Neural cell (in vitro differentiated cells): ENCODE measurements at regions not wholly inside any gene's neighbourhood (a gene's known extent, or its start where the extent isn't known, plus 50 kb on each side); places are given as distances from the start of the nearest gene placed in this dataset.

Experiments
- H2AFZ ChIP-seq: fragments of 200-600, 300-800 bp; sonication (generic), shearing (Covaris generic); 2 replicates; pipeline ENCODE4 v1.6.0; 2014; ENCODE audit warnings: low read depth, mild to moderate bottlenecking, antibody characterized with exemption, low read length, moderate library complexity
- H3F3A ChIP-seq: fragments of 200-600 bp; shearing (Covaris generic); 2 replicates; pipeline ENCODE4 v1.6.1; 2016; ENCODE audit warnings: mild to moderate bottlenecking, moderate library complexity, mixed read lengths, antibody characterized with exemption, low read length; ENCODE audit not compliant: insufficient read depth, poor library complexity, severe bottlenecking
- H3K27ac ChIP-seq: fragments of 200-600, 300-800 bp; sonication (generic), shearing (Covaris generic); 2 replicates; pipeline ENCODE4 v1.5.1; 2014; ENCODE audit warnings: mild to moderate bottlenecking, low read length, moderate library complexity
- H3K27me3 ChIP-seq: fragments of 300-800, 200-600 bp; sonication (generic), shearing (Covaris generic); 2 replicates; pipeline ENCODE4 v1.6.0; 2014; ENCODE audit warnings: mild to moderate bottlenecking, low read depth, low read length, moderate library complexity; ENCODE audit not compliant: insufficient read depth
- H3K36me3 ChIP-seq: fragments of 300-800, 200-600 bp; sonication (generic), shearing (Covaris generic); 2 replicates; pipeline ENCODE4 v1.5.1; 2014; ENCODE audit warnings: mild to moderate bottlenecking, antibody characterized with exemption, low read length, moderate library complexity; ENCODE audit not compliant: insufficient read depth
- H3K4me2 ChIP-seq: fragments of 300-800, 200-600 bp; sonication (generic), shearing (Covaris generic); 2 replicates; pipeline ENCODE4 v1.6.0; 2014; ENCODE audit warnings: mild to moderate bottlenecking, low read length
- H3K4me3 ChIP-seq: fragments of 300-800, 200-600 bp; sonication (generic), shearing (Covaris generic); 2 replicates; pipeline ENCODE4 v1.5.1; 2014; ENCODE audit warnings: mild to moderate bottlenecking, low read length, moderate library complexity
- H3K79me2 ChIP-seq: fragments of 200-600 bp; shearing (Covaris generic); replicated peaks from 2 replicates; pipeline ENCODE4 v1.6.0; 2014; ENCODE audit warnings: mild to moderate bottlenecking, low read length, moderate library complexity; ENCODE audit not compliant: insufficient read depth
- H3K9ac ChIP-seq: fragments of 300-800, 200-600 bp; sonication (generic), shearing (Covaris generic); 2 replicates; pipeline ENCODE4 v1.6.1; 2016; ENCODE audit warnings: mild to moderate bottlenecking, low read length, mixed read lengths
- H3K9me2 ChIP-seq: fragments of 200-600 bp; shearing (Covaris generic); 2 replicates; pipeline ENCODE4 v1.6.1; 2016; ENCODE audit warnings: mild to moderate bottlenecking, low read length, mixed read lengths; ENCODE audit not compliant: insufficient read depth
- H3K9me3 ChIP-seq: fragments of 200-600, 300-800 bp; sonication (generic), shearing (Covaris generic); 2 replicates; pipeline ENCODE4 v1.6.1; 2016; ENCODE audit warnings: mild to moderate bottlenecking, mixed run types, low read length, moderate library complexity, mixed read lengths
- H4K20me1 ChIP-seq: fragments of 200-600 bp; shearing (Covaris generic); 2 replicates; pipeline ENCODE4 v1.6.1; 2016; ENCODE audit warnings: mild to moderate bottlenecking, mixed run types; ENCODE audit not compliant: insufficient read depth
- EP300 ChIP-seq: fragments of 450-650 bp; conservative IDR thresholded peaks from 2 replicates; pipeline ENCODE4 v1.6.1; 2014; ENCODE audit warnings: antibody characterized with exemption, mild to moderate bottlenecking, moderate library complexity; ENCODE audit not compliant: poor library complexity, severe bottlenecking
- EZH2 ChIP-seq: fragments of 200-600, 300-800 bp; shearing (Covaris generic), sonication (generic); IDR thresholded peaks from 2 replicates; pipeline ENCODE4 v1.6.1; 2014; ENCODE audit warnings: antibody characterized with exemption, low read length, borderline replicate concordance, mild to moderate bottlenecking; ENCODE audit not compliant: insufficient read depth, poor library complexity, severe bottlenecking
- MXI1 ChIP-seq: fragments of 450-650 bp; conservative IDR thresholded peaks from 2 replicates; pipeline ENCODE4 v1.6.1; 2014; ENCODE audit warnings: antibody characterized with exemption, mild to moderate bottlenecking; ENCODE audit not compliant: poor library complexity, severe bottlenecking
- POLR2AphosphoS5 ChIP-seq: IDR thresholded peaks from 2 replicates; pipeline ENCODE4 v1.6.1; 2012
- RAD21 ChIP-seq: fragments of 450-650 bp; conservative IDR thresholded peaks from 2 replicates; pipeline ENCODE4 v1.6.1; 2014; ENCODE audit warnings: antibody characterized with exemption, mild to moderate bottlenecking, moderate library complexity
- SMC3 ChIP-seq: fragments of 450-650 bp; conservative IDR thresholded peaks from 2 replicates; pipeline ENCODE4 v1.6.1; 2014; ENCODE audit warnings: antibody characterized with exemption, mild to moderate bottlenecking, moderate library complexity; ENCODE audit not compliant: poor library complexity
- TAF1 ChIP-seq: IDR thresholded peaks from 2 replicates; pipeline ENCODE4 v1.6.1; 2012; ENCODE audit warnings: low read depth
- TF ChIP-seq, protein P1 (sequence below): fragments of 450-650 bp; IDR thresholded peaks from 2 replicates; pipeline ENCODE4 v1.5.1; 2014; ENCODE audit warnings: antibody characterized with exemption, mild to moderate bottlenecking, moderate library complexity; ENCODE audit not compliant: poor library complexity, severe bottlenecking
- TF ChIP-seq, protein P2 (sequence below): IDR thresholded peaks from 2 replicates; pipeline ENCODE4 v1.6.1; 2012; ENCODE audit warnings: borderline replicate concordance

GRCh38 chr21:38988509-38989378, 183.0 kb downstream of the ETS2 start:
- Histone ChIP-seq H3K27me3 (no peaks in the 10 kb centered on the region), H3K4me2 (no peak overlapping the region), H2AFZ (no peak overlapping the region), H4K20me1 (no peaks in the 10 kb centered on the region), H3K9me3 (no peaks in the 10 kb centered on the region), H3K4me3 (no peak overlapping the region), H3F3A (no peaks in the 10 kb centered on the region), H3K27ac (no peak overlapping the region), H3K9ac (no peak overlapping the region), H3K9me2 (no peaks in the 10 kb centered on the region), H3K36me3 (no peaks in the 10 kb centered on the region), H3K79me2 (no peaks in the 10 kb centered on the region)
- TF ChIP-seq SMC3, result no peak
- TF ChIP-seq, protein P1, sequence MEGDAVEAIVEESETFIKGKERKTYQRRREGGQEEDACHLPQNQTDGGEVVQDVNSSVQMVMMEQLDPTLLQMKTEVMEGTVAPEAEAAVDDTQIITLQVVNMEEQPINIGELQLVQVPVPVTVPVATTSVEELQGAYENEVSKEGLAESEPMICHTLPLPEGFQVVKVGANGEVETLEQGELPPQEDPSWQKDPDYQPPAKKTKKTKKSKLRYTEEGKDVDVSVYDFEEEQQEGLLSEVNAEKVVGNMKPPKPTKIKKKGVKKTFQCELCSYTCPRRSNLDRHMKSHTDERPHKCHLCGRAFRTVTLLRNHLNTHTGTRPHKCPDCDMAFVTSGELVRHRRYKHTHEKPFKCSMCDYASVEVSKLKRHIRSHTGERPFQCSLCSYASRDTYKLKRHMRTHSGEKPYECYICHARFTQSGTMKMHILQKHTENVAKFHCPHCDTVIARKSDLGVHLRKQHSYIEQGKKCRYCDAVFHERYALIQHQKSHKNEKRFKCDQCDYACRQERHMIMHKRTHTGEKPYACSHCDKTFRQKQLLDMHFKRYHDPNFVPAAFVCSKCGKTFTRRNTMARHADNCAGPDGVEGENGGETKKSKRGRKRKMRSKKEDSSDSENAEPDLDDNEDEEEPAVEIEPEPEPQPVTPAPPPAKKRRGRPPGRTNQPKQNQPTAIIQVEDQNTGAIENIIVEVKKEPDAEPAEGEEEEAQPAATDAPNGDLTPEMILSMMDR, result no peak
- no peak for TF ChIP-seq TAF1

DNA sequence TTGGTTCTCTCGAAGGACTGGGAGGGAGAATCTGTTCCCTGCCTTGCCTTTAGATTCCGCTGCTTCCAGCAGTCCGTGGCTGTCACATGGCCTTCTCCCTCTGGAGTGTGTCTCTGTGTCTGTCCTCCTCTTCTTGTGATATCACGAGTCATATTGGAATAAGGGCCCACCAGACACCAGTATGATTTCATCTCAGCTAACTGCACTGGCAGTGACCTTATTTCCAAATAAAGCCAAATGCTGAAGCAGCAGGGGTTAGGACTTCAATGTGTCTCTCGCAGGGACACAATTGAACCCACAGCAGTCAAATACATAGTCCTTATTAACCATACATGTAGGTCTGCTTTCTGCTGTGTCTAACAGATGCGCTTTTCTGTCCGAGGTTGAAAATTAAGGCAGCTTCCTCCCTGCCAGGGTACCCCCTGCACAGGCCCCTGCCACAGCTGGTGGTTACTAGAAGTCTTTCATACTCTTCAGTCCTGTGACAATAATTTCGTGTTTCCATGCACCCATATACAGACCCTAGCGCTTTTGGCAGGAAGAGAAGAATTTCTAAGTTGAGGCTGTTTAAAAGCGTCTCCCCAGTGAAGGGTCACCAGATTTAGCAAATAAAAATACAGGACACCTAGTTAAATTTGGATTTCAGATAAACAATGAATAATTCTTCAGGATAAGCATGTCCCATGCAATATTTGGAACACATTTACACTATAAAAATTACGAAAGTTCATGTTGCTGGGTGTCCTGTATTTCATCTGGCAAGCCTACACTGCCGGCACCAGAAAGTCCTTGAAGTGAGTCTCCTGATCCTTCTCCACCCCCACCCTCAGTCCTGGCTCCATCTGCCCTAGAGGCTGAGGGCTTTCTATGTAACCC, 182.1 kb downstream of the ETS2 start:
- no peak overlapping the region for H3K27ac ChIP-seq
- H3K79me2 ChIP-seq, result no peaks in the 10 kb centered on the region
- H2AFZ ChIP-seq, result no peak overlapping the region
- no peaks in the 10 kb centered on the region for H3F3A ChIP-seq
- H3K36me3 ChIP-seq, result no peaks in the 10 kb centered on the region
- TF ChIP-seq SMC3 (no peak), EP300 (no peak), RAD21 (no peak), POLR2AphosphoS5 (no peak), MXI1 (no peak), EZH2 (no peak), TAF1 (no peak)
- TF ChIP-seq, protein P1, result no peak
- TF ChIP-seq, protein P2, sequence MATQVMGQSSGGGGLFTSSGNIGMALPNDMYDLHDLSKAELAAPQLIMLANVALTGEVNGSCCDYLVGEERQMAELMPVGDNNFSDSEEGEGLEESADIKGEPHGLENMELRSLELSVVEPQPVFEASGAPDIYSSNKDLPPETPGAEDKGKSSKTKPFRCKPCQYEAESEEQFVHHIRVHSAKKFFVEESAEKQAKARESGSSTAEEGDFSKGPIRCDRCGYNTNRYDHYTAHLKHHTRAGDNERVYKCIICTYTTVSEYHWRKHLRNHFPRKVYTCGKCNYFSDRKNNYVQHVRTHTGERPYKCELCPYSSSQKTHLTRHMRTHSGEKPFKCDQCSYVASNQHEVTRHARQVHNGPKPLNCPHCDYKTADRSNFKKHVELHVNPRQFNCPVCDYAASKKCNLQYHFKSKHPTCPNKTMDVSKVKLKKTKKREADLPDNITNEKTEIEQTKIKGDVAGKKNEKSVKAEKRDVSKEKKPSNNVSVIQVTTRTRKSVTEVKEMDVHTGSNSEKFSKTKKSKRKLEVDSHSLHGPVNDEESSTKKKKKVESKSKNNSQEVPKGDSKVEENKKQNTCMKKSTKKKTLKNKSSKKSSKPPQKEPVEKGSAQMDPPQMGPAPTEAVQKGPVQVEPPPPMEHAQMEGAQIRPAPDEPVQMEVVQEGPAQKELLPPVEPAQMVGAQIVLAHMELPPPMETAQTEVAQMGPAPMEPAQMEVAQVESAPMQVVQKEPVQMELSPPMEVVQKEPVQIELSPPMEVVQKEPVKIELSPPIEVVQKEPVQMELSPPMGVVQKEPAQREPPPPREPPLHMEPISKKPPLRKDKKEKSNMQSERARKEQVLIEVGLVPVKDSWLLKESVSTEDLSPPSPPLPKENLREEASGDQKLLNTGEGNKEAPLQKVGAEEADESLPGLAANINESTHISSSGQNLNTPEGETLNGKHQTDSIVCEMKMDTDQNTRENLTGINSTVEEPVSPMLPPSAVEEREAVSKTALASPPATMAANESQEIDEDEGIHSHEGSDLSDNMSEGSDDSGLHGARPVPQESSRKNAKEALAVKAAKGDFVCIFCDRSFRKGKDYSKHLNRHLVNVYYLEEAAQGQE, result no peak
- no peaks in the 10 kb centered on the region for H3K9me3 ChIP-seq
- H3K4me2 ChIP-seq, result no peak overlapping the region
- no peak overlapping the region for H3K9ac ChIP-seq
- H3K9me2 ChIP-seq, result no peaks in the 10 kb centered on the region
- no peak overlapping the region for H3K4me3 ChIP-seq
- H3K27me3 ChIP-seq, result no peaks in the 10 kb centered on the region
- no peaks in the 10 kb centered on the region for H4K20me1 ChIP-seq
